ENCODE measurements at regions not wholly inside any gene's neighbourhood (a gene's known extent, or its start where the extent isn't known, plus 50 kb on each side); places are given as distances from the start of the nearest gene placed in this dataset.

GRCh38 chr5:68389618-68390017 is 174.1 kb downstream of the PIK3R1 start:
- H3K4me3 ChIP-seq: no peak overlapping the region
- ChIA-PET CTCF (ENCODE audit: low intra/inter-chr PET ratio) (no interaction called here), POLR2A (no interaction called here)
- no peak overlapping the region for H3K4me2 ChIP-seq (ENCODE audit: insufficient read depth, low read length)
- no peaks in the 10 kb centered on the region for H3K9me3 ChIP-seq (replicated peaks; ENCODE audit: control insufficient read depth, insufficient read depth, low read depth, low read length)
- H3K27ac ChIP-seq (ENCODE audit: extremely low read depth, low read depth, low read length): no peak overlapping the region
- no peaks in the 10 kb centered on the region for H3K79me2 ChIP-seq (ENCODE audit: control insufficient read depth, insufficient read depth, low read length)
- H3K36me3 ChIP-seq (ENCODE audit: control insufficient read depth, insufficient read depth, low read length): no peaks in the 10 kb centered on the region
- TF ChIP-seq CHD2 (IDR thresholded peaks at IDR 0.05; ENCODE audit: low read depth, low read length) (no peak), NFIC (IDR thresholded peaks at IDR 0.05) (peak; percentile 29; the same call in 1 of the 2 replicates)
- no peak overlapping the region for H3K9ac ChIP-seq (ENCODE audit: insufficient read depth in 1 of 2, low read depth in 2 of 2, low read length in 2 of 2)
- H3K27me3 ChIP-seq (ENCODE audit: control insufficient read depth in 2 of 2, insufficient read depth in 2 of 2, low read length in 2 of 2): no peaks in the 10 kb centered on the region
- in situ Hi-C loops (cut with MboI): no loop called here
- BruUV-seq (replicated peaks): no TSS peak
- no peaks in the 10 kb centered on the region for H4K20me1 ChIP-seq (replicated peaks; ENCODE audit: control insufficient read depth, insufficient read depth, low read length)
- H3K4me1 ChIP-seq (replicated peaks in 1 of 2; ENCODE audit: control insufficient read depth in 2 of 2, insufficient read depth in 2 of 2, low read length in 2 of 2): no peaks in the 10 kb centered on the region; a peak in 1 of 5 replicates
- no peak for DNase-seq (ENCODE audit: extremely low read depth in 1 of 4, low spot score in 3 of 4)
- WGBS (ENCODE audit: insufficient coverage, low coverage, missing lambda C conversion rate): 14% methylated on average over 3 of the region's 3 CpGs
- no peaks in the 10 kb centered on the region for H3K9me1 ChIP-seq (ENCODE audit: control insufficient read depth, insufficient read depth, low read length)
- ATAC-seq: no peak; the same call in 2 of the 3 replicates
- intact Hi-C loops (cut with micrococcal nuclease): no loop called here
- no peak overlapping the region for H2AFZ ChIP-seq (ENCODE audit: low read depth, low read length)
- FAIRE-seq: no peak

- Histone ChIP-seq H3K9ac (ENCODE audit: insufficient read depth in 1 of 2, low read depth in 2 of 2, low read length in 2 of 2) (no peak overlapping the region), H3K9me3 (replicated peaks; ENCODE audit: control insufficient read depth, insufficient read depth, low read depth, low read length) (no peaks in the 10 kb centered on the region), H3K79me2 (ENCODE audit: control insufficient read depth, insufficient read depth, low read length) (no peaks in the 10 kb centered on the region), H3K27ac (ENCODE audit: extremely low read depth, low read depth, low read length) (no peak overlapping the region), H3K27me3 (ENCODE audit: control insufficient read depth in 2 of 2, insufficient read depth in 2 of 2, low read length in 2 of 2) (no peaks in the 10 kb centered on the region), H3K4me1 (replicated peaks in 1 of 2; ENCODE audit: control insufficient read depth in 2 of 2, insufficient read depth in 2 of 2, low read length in 2 of 2) (peaks cover 0 to 5% of the 10 kb centered on the region in 2 experiments; a peak in 3 of 5 replicates), H3K9me1 (ENCODE audit: control insufficient read depth, insufficient read depth, low read length) (no peaks in the 10 kb centered on the region), H4K20me1 (replicated peaks; ENCODE audit: control insufficient read depth, insufficient read depth, low read length) (no peaks in the 10 kb centered on the region), H3K4me2 (ENCODE audit: insufficient read depth, low read length) (no peak overlapping the region), H2AFZ (ENCODE audit: low read depth, low read length) (no peak overlapping the region), H3K4me3 (no peak overlapping the region), H3K36me3 (ENCODE audit: control insufficient read depth, insufficient read depth, low read length) (no peaks in the 10 kb centered on the region)
- WGBS (ENCODE audit: insufficient coverage, low coverage, missing lambda C conversion rate): 14% methylated on average over 2 of the region's 2 CpGs
- in situ Hi-C loops (cut with MboI): no loop called here
- ATAC-seq: no peak
- intact Hi-C loops (cut with micrococcal nuclease): no loop called here
- ChIA-PET CTCF (ENCODE audit: low intra/inter-chr PET ratio) (no interaction called here), POLR2A (interaction anchor here (0.5 to 1.2 kb wide), 2 partner anchors 16 to 93 kb away, joined by 3 to 4 read pairs; no protein-coding TSS in a partner anchor)
- no peak for DNase-seq (ENCODE audit: extremely low read depth in 1 of 4, low spot score in 3 of 4)
- BruUV-seq (replicated peaks): no TSS peak
- FAIRE-seq: no peak
- TF ChIP-seq RBM22 (IDR thresholded peaks at IDR 0.05; ENCODE audit: low read depth, low read length, poor library complexity, severe bottlenecking) (no peak), ESRRA (IDR thresholded peaks at IDR 0.05; ENCODE audit: borderline replicate concordance, low read depth) (peak; percentile 75)
Observed at GRCh38 chr5:68392617-68393016, 177.1 kb downstream of the PIK3R1 start.

Measured in K562 (cell line).